Kasumi-1 (cell line): ENCODE measurements at regions not wholly inside any gene's neighbourhood (a gene's known extent, or its start where the extent isn't known, plus 50 kb on each side); places are given as distances from the start of the nearest gene placed in this dataset.
A peak's percentile ranks its signal among the peaks of the same experiment; 100 is the strongest.
"Not testable (repeated sequence)": the region's sequence is repeated elsewhere in the genome, so short reads cannot be mapped to it uniquely, and the experiment has no call there.

Experiments
- DNase-seq, 2 experiments: peaks; one replicate each; lab custom pipeline; 2025; lab: John Stamatoyannopoulos, UW

DNA sequence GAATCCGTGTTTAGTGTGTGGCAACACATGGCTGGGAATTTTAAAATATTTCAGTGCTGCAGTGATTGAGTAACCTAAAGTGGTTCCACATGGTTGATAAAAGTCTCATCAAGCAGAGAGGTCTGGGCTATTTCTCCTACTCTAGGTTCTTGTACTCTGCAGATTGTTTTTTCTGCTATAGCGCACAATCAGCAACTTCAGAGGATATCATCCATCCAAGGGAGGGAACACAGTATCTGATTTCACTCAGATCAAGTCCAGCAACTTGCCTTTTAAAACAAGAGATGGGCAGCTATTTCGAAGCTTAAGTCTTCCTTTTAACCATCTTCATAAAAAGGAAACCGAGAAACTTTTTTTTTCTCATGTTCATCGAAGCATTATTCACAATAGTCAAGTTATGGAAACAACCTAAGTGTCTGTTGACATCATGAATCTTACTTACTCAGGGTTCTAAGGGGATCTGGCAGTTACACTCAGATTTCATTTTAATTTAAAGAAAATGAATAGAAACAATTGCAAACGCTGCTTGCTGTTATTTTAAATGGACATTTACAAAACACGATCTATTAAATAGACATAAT lies 172.7 kb upstream of the TRIB2 start:
- DNase-seq: no peak

DNA sequence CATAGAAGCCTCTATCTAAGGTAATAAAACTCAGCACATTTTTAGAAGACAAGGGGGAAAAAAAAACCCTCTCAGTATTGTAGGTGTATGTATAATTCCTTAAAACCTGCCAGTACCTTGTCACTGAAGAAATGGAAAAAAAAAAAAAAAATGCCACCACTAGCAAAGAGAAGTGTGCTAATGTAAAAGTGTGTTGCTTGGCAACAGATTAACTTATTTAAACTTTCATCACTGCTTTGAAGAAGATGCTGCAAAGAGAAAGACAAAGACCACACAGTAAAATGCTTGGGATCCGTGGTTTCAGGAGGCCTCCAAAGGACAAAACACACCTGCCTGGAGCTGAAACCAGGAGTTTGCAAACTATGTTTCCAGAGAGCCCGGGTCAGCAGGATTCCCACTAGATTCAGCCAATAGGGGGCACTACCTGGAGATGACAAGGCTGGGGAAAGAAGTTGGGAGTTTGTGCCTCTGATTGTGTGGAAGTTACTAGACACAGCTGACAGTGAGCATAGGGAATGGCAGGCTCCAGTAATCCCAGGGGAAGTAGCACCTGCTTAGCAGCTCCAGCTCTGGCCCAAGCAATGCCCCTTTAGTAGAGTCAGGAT lies 169.1 kb upstream of the TRIB2 start:
- DNase-seq: no peak

GRCh38 chr2:12548906-12549305 lies 167.8 kb upstream of the TRIB2 start:
- DNase-seq: no peak

DNA sequence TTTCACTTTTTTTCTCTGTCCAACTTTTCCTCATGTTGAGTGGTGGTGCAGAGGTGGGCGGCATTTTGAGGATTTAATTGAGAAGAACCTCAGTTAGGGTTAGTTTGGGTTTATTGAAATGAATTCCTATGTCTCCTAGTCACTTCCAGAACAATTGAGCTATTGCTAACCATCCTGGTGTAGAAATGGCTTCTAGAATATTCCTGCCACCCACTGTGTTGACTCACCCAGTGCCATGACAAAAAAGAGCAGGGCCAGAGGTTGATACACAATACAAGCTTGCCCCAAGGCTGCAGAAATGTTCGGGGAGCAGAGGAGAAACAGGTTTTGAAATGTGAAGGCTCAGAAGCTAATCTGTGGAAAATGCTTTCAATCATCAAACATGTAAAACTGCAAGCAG lies 167.1 kb upstream of the TRIB2 start:
- no peak for DNase-seq

DNA sequence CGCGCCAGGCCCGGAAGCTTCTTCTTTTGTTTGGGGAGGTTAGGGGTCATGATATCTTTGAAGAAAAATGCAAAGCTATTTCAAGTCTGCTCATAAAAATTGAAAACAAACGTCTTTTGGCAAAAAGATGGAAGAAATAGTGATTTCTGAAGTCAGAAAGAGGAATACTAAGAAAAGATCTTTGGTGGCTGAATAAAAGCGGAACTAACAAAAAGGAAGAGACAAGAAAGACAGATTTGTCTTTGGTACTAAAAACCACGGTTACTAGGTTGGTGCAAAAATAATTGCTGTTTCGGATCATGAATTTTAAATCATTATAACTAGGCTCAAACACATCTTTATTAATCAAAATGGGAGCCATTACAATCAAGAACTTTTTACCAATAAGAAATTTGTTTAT lies 164.6 kb upstream of the TRIB2 start:
- peak; percentile 75 for DNase-seq

DNA sequence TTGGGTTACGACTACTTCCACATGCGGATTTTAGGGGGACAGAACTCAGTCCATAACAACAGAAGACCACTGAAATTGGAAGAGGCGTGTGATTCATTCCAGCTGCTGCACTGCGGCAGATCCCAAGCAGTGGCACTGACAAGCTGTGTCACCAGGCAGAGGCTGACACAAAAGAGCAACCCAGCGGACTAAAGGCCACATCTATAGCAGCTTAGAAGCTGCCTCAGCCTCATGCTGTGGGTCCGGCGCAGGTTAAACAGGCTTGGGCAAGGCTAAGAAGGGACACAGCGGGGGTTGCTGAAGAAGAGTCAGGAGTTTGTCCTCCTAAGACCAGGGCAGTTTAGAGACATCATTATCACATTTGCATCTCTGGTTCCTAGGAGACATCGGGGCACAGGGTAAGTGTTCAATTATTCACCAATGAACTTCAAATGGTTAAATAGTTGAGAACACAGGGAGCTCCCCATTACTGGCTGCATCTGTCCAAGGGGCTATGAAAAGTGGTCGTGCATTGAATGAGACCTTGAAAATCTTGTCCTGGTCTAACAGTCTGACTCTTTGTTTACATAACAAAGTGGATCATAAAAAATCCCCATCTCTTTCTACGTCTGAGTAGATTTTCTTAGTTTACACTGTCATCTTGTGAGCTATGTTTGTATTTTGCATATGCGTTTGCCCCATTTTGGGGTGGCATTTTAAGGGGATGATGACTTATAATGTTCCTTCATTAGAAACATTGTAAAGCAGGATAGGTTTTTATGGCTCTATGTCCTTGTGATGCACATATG lies 162.3 kb upstream of the TRIB2 start:
- no peak for DNase-seq

GRCh38 chr2:12555012-12555645 lies 161.6 kb upstream of the TRIB2 start:
- peak; percentile 9 to 25 for DNase-seq

DNA sequence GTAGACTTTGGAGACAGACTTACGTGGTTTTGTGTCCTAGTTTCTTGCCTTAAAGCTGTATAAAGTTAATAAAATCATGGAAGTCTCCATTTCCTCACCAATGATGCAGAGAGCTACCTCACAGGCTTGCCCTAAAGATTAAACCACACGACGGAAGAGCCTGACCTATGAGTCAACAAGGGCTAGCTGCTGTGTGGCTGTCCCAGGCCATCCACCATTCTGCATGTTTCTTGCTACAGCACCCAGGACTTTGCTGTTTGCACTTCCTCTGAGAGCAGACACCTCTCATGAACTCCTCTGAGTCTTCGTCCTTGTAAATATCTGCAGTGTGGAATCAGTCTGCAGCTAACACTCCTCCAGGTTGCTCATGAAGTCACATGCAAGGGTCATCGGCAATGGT lies 160.0 kb upstream of the TRIB2 start:
- DNase-seq: no peak

DNA sequence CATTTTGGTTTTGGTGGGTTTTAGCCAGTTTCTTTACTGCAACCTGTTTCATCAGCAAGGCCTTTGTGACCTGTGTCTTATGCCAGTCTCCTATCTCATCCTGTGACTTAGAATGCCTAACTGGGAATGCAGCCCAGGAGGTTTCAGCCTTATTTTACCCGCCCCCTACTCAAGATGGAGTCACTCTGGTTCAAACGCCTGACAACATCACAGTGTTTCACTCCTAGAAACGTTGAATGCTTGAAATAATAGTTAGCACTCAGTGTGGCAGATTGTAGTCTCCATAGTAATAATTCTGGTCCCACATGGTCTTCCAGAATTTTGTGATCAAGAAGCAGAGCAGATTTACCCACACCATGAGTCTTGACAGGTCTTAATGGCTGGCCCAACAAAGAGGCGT lies 159.0 kb upstream of the TRIB2 start:
- no peak for DNase-seq

- DNase-seq: no peak
Measured at GRCh38 chr2:12558519-12558918, 158.2 kb upstream of the TRIB2 start.

- no peak for DNase-seq
Measured at GRCh38 chr2:12560618-12561017, 156.1 kb upstream of the TRIB2 start.

- DNase-seq: no peak
Measured at GRCh38 chr2:12567411-12567810, 149.3 kb upstream of the TRIB2 start.

- not testable (repeated sequence) for DNase-seq
Measured at GRCh38 chr2:12569510-12569909, 147.2 kb upstream of the TRIB2 start.

GRCh38 chr2:12569929-12570328 lies 146.8 kb upstream of the TRIB2 start:
- not testable (repeated sequence) for DNase-seq

- DNase-seq: no peak
Measured at GRCh38 chr2:12577091-12577490, 139.6 kb upstream of the TRIB2 start.

- DNase-seq: no peak
Measured at GRCh38 chr2:12577567-12578253, 139.0 kb upstream of the TRIB2 start.

GRCh38 chr2:12579018-12579417 lies 137.7 kb upstream of the TRIB2 start:
- DNase-seq: no peak

DNA sequence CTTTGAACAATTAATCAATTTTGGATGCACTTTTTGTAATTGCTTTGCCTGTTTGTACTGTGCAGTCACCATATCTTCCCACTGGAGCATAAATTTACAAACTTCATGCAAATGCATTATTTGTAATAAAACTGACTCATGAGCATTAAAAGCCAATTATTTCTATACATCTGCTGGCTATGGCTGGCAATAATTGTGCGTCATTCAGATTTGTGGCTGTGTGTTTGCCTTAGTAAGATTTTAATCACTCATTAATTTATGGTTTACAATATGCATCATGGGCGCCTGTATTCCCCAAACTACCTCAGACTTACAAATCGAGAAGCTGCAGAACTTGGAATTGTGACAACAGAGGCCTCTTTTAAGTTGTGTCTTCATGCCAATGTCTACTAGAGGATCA lies 132.4 kb upstream of the TRIB2 start:
- DNase-seq: no peak

DNA sequence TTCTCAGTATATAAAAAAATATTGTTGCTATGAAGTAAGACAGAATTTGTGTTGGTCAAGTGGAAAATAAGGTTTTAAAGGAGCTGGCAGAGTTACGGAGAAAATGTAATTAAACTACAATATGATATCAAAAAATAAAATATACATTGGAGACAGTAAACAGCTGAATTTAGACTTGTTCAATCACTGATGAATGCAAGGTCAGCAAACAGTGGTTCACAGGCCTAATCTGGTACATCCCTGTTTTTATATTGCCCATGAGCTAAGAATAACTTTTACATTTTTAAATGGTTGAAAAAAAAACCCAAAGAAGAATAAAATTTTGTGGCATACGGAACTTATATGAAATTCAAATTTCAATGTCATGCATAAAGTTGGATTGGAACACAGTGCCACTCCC lies 131.0 kb upstream of the TRIB2 start:
- no peak for DNase-seq

GRCh38 chr2:12587228-12587627 lies 129.5 kb upstream of the TRIB2 start:
- DNase-seq: no peak

DNA sequence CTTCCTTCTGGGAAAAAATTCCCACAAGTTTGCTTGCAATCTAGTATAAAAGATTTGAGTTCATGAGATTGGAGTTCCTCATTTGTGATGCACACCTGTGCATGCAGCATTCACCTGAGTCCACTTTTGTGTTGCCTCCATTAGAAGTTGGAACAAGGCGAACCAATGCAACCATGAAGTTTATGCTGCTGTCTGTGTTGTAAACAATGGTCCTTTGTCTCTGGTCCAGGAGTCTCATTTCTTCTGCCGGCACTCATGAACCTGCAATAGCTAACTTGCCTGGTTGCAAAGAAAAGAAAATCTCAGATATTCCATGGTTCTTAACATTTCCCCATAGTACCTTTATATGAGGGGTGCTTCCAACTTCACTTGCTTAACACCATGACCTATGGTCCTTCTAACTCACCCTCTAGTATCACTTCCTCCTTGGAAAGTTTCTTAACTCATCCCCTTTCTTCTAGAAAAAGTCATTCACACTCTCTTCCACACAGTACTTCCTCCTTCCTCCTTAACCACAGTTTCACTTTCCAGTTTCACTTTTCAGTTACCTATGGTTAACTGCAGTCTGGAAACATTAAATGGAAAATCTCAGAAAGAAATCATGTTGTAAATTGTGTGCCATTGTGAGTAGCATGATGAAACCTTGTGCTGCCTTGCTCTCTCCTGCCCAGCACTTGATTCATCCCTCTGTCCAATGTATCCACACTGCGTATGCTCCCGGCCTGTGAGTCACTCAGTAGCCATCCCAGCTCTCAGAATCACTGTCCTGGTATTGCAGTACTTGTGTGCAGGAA lies 128.8 kb upstream of the TRIB2 start:
- DNase-seq: peak; percentile 61 to 70

GRCh38 chr2:12588986-12589385 lies 127.8 kb upstream of the TRIB2 start:
- no peak for DNase-seq
